ENCODE measurements at regions not wholly inside any gene's neighbourhood (a gene's known extent, or its start where the extent isn't known, plus 50 kb on each side); places are given as distances from the start of the nearest gene placed in this dataset.

DNA sequence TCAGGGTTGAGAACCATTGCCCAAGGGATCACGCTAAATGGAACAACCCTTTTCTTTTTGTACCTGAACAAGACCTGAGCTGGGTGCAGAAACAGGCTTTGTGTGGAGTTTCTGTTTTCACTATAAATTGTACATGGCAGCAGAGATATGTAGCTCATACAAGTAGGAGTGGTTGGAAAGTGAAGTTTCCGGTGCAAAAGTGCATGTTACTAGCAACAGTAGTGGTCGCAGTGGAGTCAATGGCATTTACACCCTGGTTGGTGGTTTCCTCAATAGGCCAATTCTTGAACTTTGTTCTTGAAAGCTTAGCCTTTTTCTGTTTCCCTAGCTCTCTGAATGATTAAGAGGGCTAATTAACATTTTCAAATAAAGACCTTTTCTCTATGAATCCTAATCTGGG is 170.7 kb downstream of the NEBL start:
- no peak overlapping the region for H3K4me3 ChIP-seq
- no peak for DNase-seq

DNA sequence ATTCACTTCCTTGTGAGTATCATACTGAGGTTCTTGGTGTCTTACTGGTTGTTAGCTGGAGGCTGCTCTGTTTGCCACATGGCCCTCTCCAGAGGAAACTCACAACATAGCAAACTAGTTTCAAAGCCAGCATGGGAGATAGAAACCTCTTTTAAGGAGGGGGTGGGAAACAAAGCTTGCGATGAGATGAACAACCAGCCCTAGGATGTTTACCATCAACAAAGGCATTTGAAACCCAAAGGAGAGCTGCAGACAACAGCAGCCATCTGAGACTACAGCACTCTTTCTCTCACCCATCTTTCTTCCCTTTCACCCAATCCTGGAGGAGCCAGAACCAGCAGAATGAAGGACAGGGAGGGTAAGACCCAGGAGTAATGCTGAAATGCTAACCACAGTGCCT is 182.1 kb downstream of the NEBL start:
- Histone ChIP-seq H3K36me3 (no peaks in the 10 kb centered on the region), H3K9me3 (no peaks in the 10 kb centered on the region), H3K27me3 (no peaks in the 10 kb centered on the region), H3K4me3 (no peak overlapping the region)
- no peak for DNase-seq

More for the DNA sequence above, 170.7 kb downstream of the NEBL start:
- Histone ChIP-seq H3K9me3 (no peaks in the 10 kb centered on the region), H3K36me3 (no peaks in the 10 kb centered on the region), H3K27me3 (no peaks in the 10 kb centered on the region)

DNA sequence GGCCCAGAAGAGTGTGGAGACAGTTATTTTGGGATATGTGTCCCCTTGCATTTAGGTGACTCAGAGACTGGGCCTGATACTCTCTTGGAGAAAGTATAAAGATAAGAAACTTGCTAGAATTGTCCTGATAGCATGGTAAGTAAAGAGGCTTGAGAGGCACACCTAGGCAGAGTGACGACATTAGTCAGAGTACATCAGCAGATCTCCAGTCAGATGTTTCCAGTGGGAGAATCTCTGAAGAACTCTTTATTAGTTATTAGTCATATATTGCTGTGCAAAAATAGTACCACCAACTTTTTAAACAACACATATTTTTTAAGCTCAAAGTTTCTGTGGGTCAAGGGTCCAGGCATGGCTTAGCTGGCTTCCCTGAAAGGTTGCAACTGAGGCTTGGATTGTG is 182.6 kb downstream of the NEBL start:
- Histone ChIP-seq H3K9me3 (no peaks in the 10 kb centered on the region), H3K36me3 (no peaks in the 10 kb centered on the region), H3K4me3 (no peak overlapping the region), H3K27me3 (no peaks in the 10 kb centered on the region)
- DNase-seq = no peak

DNA sequence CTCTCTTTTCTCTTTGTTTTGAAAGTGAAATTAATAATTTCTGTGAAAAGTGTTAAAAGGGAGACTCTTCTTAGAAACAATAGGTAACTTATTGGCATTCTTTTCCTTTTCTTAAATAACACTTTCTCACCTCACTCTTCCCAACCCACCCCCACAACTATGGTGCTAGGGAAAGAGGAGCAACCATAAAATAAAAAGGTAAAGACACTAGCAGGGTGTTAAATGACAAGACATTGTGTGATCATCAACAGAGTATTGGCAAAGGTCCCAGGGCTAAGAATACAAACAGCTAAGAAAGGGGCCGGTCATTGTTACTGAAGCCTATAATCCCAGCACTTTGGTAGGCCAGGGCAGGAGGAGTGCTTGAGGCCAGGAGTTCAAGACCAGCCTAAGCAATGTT is 183.7 kb downstream of the NEBL start:
- no peak overlapping the region for H3K4me3 ChIP-seq
- H3K36me3 ChIP-seq = no peaks in the 10 kb centered on the region
- no peaks in the 10 kb centered on the region for H3K9me3 ChIP-seq
- H3K27me3 ChIP-seq = no peaks in the 10 kb centered on the region
- no peak for DNase-seq

DNA sequence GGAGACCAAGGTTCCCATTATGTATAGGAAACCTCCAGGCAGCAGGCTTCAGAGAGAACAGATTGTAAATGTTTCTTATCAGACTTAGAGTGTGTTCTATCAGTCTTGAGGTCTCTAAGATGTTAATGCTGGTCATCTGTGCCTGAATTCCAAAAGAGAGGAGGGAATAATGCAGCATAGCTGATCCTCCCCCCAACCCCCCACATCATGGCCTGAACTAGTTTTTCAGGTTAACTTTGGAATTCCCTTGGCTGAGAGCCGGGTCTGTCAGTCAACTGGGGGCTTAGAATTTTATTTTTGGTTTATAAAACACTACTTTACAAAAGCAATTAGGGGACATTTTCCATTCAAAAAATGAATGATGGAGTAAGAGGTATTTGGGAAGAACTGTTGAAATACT is 184.3 kb downstream of the NEBL start:
- Histone ChIP-seq H3K9me3 (no peaks in the 10 kb centered on the region), H3K27me3 (no peaks in the 10 kb centered on the region), H3K36me3 (no peaks in the 10 kb centered on the region), H3K4me3 (no peak overlapping the region)
- no peak for DNase-seq

DNA sequence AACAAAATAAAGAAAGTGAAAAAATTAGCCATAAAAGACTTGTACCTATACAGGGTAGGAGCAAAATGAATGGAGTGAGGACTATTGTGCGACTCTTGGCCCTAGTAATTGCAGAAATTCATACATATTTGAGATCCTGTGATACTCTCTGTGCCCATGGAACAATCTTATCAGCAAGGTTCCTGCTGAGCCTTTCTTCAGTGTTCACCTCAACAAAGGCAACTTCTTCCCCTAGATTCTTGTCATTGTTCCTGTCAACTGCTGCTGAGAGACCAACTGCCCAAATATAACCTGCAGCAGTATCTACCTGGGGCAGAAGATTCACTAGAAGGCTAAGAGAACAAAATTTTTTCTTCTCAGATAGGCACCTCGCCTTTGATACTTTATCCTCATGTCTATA is 187.4 kb downstream of the NEBL start:
- DNase-seq = no peak
- Histone ChIP-seq H3K36me3 (no peaks in the 10 kb centered on the region), H3K4me3 (no peak overlapping the region), H3K27me3 (no peaks in the 10 kb centered on the region), H3K9me3 (no peaks in the 10 kb centered on the region)

DNA sequence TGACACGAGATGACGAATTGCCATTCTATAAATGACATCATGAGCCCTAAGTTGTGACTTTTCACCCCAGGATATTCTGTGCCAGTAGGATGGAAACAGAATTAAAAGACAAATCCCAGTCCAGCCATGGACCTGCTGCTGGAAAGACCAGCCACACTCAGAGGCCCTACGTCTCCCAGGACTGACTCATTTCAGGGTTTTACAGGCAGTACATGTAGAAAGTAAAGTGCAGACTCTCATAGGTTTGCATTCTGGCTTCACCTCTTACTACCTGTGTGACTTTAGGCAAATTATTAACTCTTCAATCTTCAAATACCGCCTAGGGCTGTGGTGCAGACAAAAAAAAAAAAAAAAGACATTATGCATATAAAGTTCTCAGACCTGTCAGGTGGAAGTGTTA is 188.8 kb downstream of the NEBL start:
- H3K9me3 ChIP-seq = no peaks in the 10 kb centered on the region
- DNase-seq = no peak
- no peaks in the 10 kb centered on the region for H3K36me3 ChIP-seq
- H3K4me3 ChIP-seq = no peak overlapping the region
- H3K27me3 ChIP-seq = no peaks in the 10 kb centered on the region

DNA sequence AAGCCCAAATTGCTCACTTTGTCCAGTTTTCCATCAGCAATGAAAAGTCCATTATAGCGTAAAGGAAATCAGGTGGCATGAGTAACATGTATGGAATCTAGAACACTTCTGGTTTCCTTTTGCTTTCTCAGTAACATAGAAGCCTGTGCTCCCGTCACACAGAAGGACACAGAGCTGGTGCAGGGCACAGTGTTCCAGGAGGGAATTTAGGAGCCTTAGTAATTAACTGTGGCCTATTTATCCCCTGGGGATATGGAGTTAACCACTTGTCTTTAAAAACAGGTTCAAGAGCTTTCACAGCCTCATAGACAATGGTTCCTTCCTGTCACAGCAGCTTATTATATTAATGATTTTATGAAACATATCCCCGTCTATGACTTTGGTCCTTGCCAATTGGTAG is 189.9 kb downstream of the NEBL start:
- H3K27me3 ChIP-seq = no peaks in the 10 kb centered on the region
- no peak for DNase-seq
- no peaks in the 10 kb centered on the region for H3K36me3 ChIP-seq
- H3K9me3 ChIP-seq = no peaks in the 10 kb centered on the region
- no peak overlapping the region for H3K4me3 ChIP-seq

DNA sequence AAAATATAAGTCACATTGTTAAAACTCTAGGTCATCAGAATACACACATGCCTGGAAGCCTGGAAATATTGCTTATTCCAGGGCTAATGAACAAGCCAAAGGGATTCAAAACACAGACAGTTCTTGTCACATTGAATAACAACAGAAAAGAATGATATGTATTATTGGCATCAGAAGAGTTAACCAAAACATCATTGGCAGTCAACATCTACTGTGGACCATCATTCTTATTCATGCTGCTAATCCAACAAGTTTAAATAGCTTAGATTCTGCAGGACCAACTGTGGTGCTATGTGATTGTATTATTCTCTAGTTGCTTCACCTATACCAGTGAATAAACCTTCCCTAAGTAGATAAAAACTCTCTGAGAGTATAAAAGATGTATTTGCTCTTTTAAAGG is 198.3 kb downstream of the NEBL start:
- Histone ChIP-seq H3K27me3 (no peaks in the 10 kb centered on the region), H3K36me3 (no peaks in the 10 kb centered on the region), H3K9me3 (no peaks in the 10 kb centered on the region), H3K4me3 (no peak overlapping the region)
- no peak for DNase-seq

DNA sequence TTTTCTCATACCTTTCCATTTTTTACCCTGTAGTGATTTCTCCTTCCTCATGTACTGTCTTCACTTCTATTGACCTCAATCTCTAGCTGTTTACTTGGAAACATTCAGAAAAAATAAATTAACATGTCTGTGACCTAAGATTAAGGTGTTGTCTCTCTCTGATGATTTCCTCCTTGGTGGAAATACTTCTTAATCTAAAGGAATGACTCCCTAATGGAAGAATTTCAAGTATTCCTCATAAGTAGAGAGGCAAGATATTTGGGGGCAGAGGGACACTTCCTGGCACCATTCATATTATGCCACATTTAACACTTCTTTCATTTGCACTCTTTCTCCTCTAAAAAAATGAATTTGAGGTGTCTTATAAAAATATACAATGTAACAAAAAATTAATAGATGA is 202.8 kb downstream of the NEBL start:
- no peaks in the 10 kb centered on the region for H3K36me3 ChIP-seq
- H3K27me3 ChIP-seq = no peaks in the 10 kb centered on the region
- no peak for DNase-seq
- H3K9me3 ChIP-seq = no peaks in the 10 kb centered on the region
- no peak overlapping the region for H3K4me3 ChIP-seq

DNA sequence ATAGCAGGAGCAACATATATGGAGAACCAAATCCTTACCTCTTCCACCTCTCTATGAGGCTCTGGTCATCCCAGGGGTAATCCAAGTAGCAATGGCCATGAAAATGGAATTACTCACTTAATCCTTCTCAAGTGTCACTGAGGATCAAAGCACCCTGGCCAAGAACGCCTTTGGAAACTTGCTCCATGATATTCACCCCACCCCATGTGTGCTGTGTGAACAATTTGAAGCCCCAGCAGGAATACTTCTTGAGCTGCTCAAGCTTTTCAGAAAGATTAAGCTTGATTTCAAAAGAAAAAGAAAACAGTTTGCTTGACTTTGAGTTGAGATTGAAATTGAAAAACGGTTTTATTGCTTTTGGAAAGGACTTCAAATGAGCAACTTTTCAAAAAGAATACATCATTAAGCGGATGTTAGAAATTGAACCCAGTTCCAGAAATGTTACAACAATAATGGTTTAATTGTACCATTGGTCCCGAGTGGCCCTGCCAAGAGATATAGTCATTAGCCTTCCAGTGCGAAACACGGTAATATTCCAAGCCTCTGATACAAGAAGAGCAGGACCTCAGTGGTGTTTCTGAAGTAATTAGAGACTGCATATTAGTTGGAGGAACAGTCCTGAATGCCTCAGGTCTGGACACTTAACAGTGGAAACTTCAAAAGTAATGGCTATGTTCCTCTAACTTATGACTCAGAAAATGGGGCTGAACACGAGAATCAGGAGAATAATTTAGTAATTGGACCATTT is 208.1 kb downstream of the NEBL start:
- Histone ChIP-seq H3K36me3 (no peaks in the 10 kb centered on the region), H3K27me3 (no peaks in the 10 kb centered on the region), H3K4me3 (no peak overlapping the region), H3K9me3 (no peaks in the 10 kb centered on the region)
- DNase-seq = no peak

DNA sequence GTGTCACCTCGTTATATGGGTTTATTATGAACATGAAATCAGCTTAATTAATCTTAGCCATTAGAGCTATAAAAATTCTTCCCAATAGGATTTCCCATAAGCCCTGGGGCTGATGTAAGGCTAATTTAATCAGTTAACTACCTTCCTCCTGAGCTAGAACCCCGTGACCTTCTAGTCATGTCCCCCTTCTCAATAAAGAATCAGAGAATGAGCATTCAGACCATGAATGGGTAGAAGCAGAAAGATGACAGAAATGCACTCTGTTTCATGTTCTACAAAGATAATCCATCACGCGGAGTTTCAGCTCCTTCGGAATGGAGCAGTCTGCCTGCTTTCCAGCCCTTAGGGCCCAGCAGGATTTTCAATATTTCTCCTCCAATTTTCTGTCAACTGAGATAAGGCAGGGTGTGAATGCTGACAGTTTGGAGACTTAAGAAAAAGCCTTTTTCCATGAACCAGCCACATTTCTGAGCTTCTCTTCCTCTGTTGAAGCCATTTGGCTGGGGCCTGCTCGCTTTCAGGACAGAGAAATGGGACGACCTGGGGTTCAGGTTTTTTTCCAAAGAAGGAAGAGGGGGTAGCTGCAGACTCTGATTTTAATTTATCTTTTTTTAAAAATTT is 211.0 kb downstream of the NEBL start:
- no peaks in the 10 kb centered on the region for H3K9me3 ChIP-seq
- H3K4me3 ChIP-seq = no peak overlapping the region
- no peak for DNase-seq
- H3K36me3 ChIP-seq = no peaks in the 10 kb centered on the region
- H3K27me3 ChIP-seq = no peaks in the 10 kb centered on the region

DNA sequence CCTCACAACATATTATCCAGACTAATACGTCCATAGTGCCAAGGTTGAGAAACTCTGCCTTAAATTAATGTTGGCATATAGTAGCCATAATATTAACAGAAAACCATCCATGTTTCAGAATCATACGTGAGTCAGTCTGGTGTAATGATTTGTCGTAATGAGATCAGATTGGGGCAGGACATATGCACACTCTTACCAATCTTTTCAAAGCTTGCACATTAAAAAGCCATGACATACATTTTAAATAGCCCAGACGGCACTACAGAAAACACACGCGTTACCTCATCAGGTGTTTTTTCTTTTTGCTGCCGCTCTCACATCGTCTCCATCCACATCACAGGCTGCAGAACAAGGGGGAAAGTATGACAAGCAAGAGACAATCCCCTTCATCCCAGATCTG is 211.6 kb downstream of the NEBL start:
- DNase-seq = no peak
- Histone ChIP-seq H3K36me3 (no peaks in the 10 kb centered on the region), H3K9me3 (no peaks in the 10 kb centered on the region), H3K27me3 (no peaks in the 10 kb centered on the region), H3K4me3 (no peak overlapping the region)

DNA sequence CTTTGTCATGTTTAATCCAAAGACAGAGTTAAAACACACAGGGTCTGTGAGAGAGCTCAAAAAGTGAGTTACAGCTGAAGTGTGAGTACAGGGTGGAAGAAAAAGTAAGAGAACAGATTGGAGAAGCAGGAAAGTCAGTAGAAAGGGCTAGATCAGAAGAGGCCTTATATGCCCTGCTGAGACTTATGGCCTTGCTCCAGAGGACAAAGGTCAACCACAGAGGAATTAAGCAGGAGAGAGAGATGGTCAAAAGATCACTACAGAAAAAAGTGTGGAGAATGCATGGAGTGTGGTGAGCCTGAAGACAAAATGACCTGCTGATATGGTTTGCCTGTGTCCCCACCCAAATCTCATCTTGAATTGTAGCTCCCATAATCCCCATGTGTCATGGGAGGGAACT is 213.8 kb downstream of the NEBL start:
- DNase-seq = no peak
- Histone ChIP-seq H3K36me3 (no peaks in the 10 kb centered on the region), H3K9me3 (no peaks in the 10 kb centered on the region), H3K4me3 (no peak overlapping the region), H3K27me3 (no peaks in the 10 kb centered on the region)

DNA sequence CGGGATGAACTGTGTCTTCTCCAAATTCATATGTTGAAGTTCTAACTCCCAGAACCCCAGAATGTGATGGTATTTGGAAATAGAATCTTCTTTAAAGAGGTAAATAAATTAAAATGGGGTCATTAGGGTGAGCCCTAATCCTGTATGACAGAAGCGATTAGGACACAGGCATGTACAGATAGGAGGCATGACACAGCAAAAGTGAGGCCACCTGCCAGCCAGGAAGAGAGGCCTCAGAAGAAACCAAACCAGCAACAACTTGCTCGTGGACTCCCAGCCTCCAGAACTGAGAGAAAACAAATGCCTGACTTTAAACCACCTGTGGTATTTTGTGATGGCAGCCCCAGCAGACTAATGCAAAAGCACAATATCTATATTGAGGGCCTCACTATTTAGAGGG is 214.3 kb downstream of the NEBL start:
- no peaks in the 10 kb centered on the region for H3K27me3 ChIP-seq
- H3K9me3 ChIP-seq = no peaks in the 10 kb centered on the region
- DNase-seq = no peak
- no peak overlapping the region for H3K4me3 ChIP-seq
- H3K36me3 ChIP-seq = no peaks in the 10 kb centered on the region

DNA sequence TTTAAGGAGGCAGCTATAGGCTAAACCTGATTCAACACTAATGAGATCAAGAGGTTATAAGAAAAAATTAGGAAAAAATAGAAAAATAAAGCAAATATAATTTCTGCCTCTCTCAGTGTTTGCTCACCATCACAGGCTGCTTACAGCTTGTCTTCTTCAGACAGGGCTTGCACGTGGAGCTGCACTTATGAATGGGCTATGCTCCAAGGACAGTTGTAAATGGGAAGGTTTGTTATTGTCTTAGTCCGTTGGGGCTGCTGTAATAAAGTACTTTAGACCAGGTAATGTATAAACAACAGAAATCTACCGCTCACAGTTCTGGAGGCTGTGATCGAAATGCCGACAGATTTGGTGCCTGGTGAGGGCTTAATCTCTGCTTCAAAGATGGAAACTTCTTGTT is 219.8 kb downstream of the NEBL start:
- H3K27me3 ChIP-seq = no peaks in the 10 kb centered on the region
- H3K36me3 ChIP-seq = no peaks in the 10 kb centered on the region
- H3K9me3 ChIP-seq = no peaks in the 10 kb centered on the region
- no peak overlapping the region for H3K4me3 ChIP-seq
- no peak for DNase-seq

DNA sequence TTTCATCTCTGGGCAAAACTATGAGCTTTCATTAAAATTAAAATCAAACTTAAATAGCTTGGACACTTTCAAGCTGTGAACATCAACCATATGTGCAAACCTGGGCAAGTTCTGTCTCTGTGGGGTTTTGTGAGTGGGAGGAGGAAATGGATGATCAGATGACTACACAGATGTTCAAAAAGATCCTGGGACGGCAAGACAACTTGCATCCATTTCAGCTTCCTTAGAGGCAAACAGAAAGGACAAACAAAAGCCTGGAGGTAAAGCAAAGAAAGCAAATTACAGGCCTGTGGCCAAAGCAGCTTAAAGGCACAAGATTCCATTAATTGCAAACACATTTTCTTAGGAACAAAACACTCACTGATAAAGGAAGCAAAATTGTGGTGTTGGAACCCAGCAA is 222.2 kb downstream of the NEBL start:
- Histone ChIP-seq H3K27me3 (no peaks in the 10 kb centered on the region), H3K36me3 (no peaks in the 10 kb centered on the region), H3K9me3 (no peaks in the 10 kb centered on the region), H3K4me3 (no peak overlapping the region)
- no peak for DNase-seq

DNA sequence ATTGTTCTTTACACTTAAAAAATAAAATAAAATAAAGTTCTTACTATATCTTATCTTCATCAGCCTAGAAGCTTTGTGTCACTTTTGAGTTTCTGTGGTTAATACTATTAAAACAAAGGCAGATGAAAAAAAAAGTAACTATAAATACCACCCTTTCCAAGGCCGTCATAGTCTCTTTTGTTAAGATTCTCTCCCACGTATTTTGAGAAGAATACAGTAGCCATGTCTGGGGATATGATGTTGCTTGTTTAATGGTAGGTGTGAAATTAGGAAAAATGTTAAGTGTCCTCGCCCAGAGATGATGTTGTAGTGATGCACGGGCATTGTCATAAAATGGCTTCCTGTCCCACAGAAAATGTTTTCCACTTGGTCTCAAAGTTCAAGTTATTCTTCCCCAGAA is 223.9 kb downstream of the NEBL start:
- Histone ChIP-seq H3K4me3 (no peak overlapping the region), H3K9me3 (no peaks in the 10 kb centered on the region), H3K36me3 (no peaks in the 10 kb centered on the region), H3K27me3 (no peaks in the 10 kb centered on the region)
- DNase-seq = no peak

Data from MG63 (cell line).